PC-3 (cell line): ENCODE measurements at regions not wholly inside any gene's neighbourhood (a gene's known extent, or its start where the extent isn't known, plus 50 kb on each side); places are given as distances from the start of the nearest gene placed in this dataset.
"Not testable (repeated sequence)": the region's sequence is repeated elsewhere in the genome, so short reads cannot be mapped to it uniquely, and the experiment has no call there.

Experiments used
- ATAC-seq: fragments of 200-7000 bp; cut with Tn5 transposase; 2 replicates; pipeline ENCODE4 v1.9.1; 2020; ENCODE audit warnings: mild to moderate bottlenecking, moderate library complexity
- BruUV-seq: library from RNA; stranded (reverse); fragments of 400-500 nt; replicated peaks from 2 replicates; lab custom pipeline; 2021; lab: Mats Ljungman, UMichigan
- CTCF ChIA-PET: fragments of 300-600 bp; sonication (Branson Sonifier 250); formaldehyde crosslinking; loops from one replicate; lab custom pipeline; 2022; ENCODE audit warnings: antibody characterized with exemption; lab: Charles Lee
- POLR2A ChIA-PET: fragments of 300-600 bp; sonication (Branson Sonifier 250); formaldehyde crosslinking; loops from one replicate; lab custom pipeline; 2022; ENCODE audit warnings: antibody characterized with exemption; ENCODE audit not compliant: unreplicated experiment; lab: Charles Lee
- DNase-seq: peaks from one replicate; pipeline ENCODE4 v3.0.0-alpha.2; 2015
- H2AFZ ChIP-seq: fragments of 300-600 bp; sonication (generic); 2 replicates; pipeline ENCODE4 v1.6.0; 2016; ENCODE audit warnings: antibody characterized with exemption, low read length
- H3F3A ChIP-seq: fragments of 300-600 bp; sonication (generic); one replicate; pipeline ENCODE4 v1.6.0; 2017; ENCODE audit warnings: antibody characterized with exemption, low read length, control low read depth, mild to moderate bottlenecking; ENCODE audit not compliant: unreplicated experiment
- H3K27ac ChIP-seq: fragments of 300-600 bp; sonication (generic); 2 replicates; pipeline ENCODE4 v1.5.1; 2016; ENCODE audit warnings: mild to moderate bottlenecking, low read length
- H3K27me3 ChIP-seq: fragments of 300-600 bp; sonication (generic); 2 replicates; pipeline ENCODE4 v1.6.1; 2016; ENCODE audit warnings: low read length, mixed read lengths
- H3K36me3 ChIP-seq: fragments of 300-600 bp; sonication (generic); 2 replicates; pipeline ENCODE4 v1.6.1; 2016; ENCODE audit warnings: low read depth, mixed run types, low read length, mixed read lengths
- H3K4me1 ChIP-seq: fragments of 300-600 bp; sonication (generic); 2 replicates; pipeline ENCODE4 v1.5.1; 2016; ENCODE audit warnings: low read length; ENCODE audit not compliant: insufficient read depth
- H3K4me2 ChIP-seq: fragments of 300-600 bp; sonication (generic); 2 replicates; pipeline ENCODE4 v1.6.0; 2016; ENCODE audit warnings: low read length
- H3K4me3 ChIP-seq: fragments of 300-600 bp; sonication (generic); 2 replicates; pipeline ENCODE4 v1.5.1; 2016; ENCODE audit warnings: mild to moderate bottlenecking, low read length, mixed read lengths
- H3K79me2 ChIP-seq: fragments of 300-600 bp; sonication (generic); 2 replicates; pipeline ENCODE4 v1.6.1; 2017; ENCODE audit warnings: low read length, mixed read lengths
- H3K9ac ChIP-seq: fragments of 300-600 bp; sonication (generic); 2 replicates; pipeline ENCODE4 v1.6.0; 2016; ENCODE audit warnings: mild to moderate bottlenecking, low read length
- H3K9me2 ChIP-seq: fragments of 300-600 bp; sonication (generic); replicated peaks from 2 replicates; pipeline ENCODE4 v1.6.1; 2016; ENCODE audit warnings: mixed run types, low read length, mixed read lengths
- H3K9me3 ChIP-seq: fragments of 300-600 bp; sonication (generic); 2 replicates; pipeline ENCODE4 v1.6.1; 2016; ENCODE audit warnings: low read length, mixed read lengths
- H4K20me1 ChIP-seq: fragments of 300-600 bp; sonication (generic); 2 replicates; pipeline ENCODE4 v1.6.1; 2016; ENCODE audit warnings: low read length, mixed read lengths
- intact Hi-C: fragments of 100-400 bp; cut with micrococcal nuclease; formaldehyde crosslinking; loops from 2 replicates; pipeline ENCODE4 v1.9.0; 2023

DNA sequence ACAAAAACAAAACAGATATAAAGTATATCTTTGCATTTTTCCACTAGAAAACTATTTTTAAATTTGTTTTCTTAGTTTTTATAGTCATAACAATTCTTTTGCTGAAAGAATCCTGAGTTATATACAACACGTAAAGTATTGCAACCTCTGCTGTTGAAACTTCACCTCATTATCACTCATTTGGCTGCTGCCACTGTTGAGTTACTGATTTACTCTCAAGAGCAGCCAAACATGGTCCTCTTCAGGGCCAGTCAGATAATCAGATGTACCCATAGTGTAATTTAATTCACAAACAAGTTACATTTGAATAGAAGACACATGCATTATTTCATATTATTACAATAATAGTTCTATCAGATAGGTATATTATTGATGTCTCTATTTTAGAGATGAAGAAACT, 235.6 kb downstream of the UBE2NL start:
- POLR2A ChIA-PET, H2AFZ ChIP-seq, ATAC-seq, H3K9me2 ChIP-seq, H3K27ac ChIP-seq, DNase-seq, intact Hi-C loops, CTCF ChIA-PET, H4K20me1 ChIP-seq, H3K9ac ChIP-seq, BruUV-seq, H3K36me3 ChIP-seq, H3K9me3 ChIP-seq, H3K27me3 ChIP-seq, H3K79me2 ChIP-seq, H3F3A ChIP-seq, H3K4me3 ChIP-seq, H3K4me2 ChIP-seq, H3K4me1 ChIP-seq: not testable (repeated sequence)

DNA sequence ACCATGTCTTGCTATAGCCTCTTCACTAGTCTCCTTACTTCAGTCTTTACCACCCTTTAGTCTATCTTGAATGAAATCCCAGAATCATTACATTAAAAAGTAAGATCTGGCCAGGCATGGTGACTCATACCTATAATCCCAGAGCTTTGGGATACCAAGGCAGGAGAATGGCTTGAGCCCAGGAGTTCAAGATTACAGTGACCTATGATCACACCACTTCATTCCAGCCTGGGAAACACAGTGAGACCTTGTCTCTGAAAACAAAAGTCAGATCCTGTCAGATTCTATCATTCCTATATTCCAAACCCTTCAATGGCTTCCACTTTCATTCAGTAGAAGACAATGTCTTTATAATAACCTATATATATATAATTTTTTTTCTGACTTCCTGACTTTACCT, 237.7 kb downstream of the UBE2NL start:
- H3K27me3 ChIP-seq, intact Hi-C loops, H3K4me3 ChIP-seq, H3K9me3 ChIP-seq, POLR2A ChIA-PET, H3K9me2 ChIP-seq, H3K4me1 ChIP-seq, BruUV-seq, H3K79me2 ChIP-seq, H3K27ac ChIP-seq, CTCF ChIA-PET, H3F3A ChIP-seq, H3K9ac ChIP-seq, ATAC-seq, H3K4me2 ChIP-seq, H3K36me3 ChIP-seq, DNase-seq, H2AFZ ChIP-seq, H4K20me1 ChIP-seq: not testable (repeated sequence)

DNA sequence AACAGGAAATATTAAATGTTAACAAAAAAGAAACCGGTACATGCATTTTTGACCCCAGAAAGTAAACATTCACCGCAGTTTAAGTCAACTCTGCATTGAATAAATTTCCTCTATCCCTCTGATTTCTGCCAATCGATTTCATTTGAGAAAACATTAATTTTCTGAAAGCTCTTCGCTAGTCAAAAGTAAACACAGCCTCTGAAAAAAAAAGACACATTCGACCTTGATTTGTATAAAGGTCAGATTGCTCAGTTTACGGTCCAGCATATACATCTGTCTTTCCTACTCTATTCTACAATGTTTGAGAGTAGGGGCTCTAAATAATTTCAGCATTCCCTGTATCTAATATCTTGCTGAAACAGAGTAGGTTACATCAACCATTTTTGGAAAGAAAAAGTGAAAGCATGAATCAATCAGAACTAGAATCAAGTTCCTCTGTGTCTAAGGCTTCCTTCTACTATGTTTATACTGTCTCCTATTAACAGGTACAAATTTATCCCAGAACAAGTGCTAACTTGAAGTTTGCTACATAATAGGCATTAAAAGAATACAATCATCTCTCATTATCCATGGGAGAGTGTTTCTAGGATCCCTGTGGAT, 243.8 kb downstream of the UBE2NL start:
- H3K4me3 ChIP-seq, H3K36me3 ChIP-seq, H3K4me1 ChIP-seq, H3K79me2 ChIP-seq, POLR2A ChIA-PET, H3F3A ChIP-seq, DNase-seq, H2AFZ ChIP-seq, H3K27ac ChIP-seq, intact Hi-C loops, H3K9me3 ChIP-seq, H4K20me1 ChIP-seq, H3K9me2 ChIP-seq, H3K9ac ChIP-seq, BruUV-seq, H3K27me3 ChIP-seq, H3K4me2 ChIP-seq, CTCF ChIA-PET, ATAC-seq: not testable (repeated sequence)

DNA sequence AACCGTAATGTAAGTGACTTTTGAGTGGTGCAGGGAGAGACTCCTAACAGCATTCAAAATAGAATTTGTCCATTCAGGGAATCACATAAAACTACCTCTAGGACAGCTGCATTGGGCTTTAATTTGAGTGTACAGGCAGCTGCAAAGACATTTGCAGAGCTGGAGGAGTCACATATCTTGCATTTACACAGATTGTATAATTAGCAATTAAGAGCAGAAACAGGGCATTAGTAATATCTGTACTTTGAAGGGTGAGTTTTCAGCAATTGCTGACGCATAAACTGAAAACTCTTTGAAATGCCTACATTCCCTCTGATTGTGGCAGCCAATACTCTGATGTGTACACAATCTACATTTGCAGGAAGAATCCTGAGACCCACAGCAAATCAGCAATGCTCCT, 245.6 kb downstream of the UBE2NL start:
- H3K4me2 ChIP-seq, H3F3A ChIP-seq, H4K20me1 ChIP-seq, H3K27me3 ChIP-seq, H3K4me1 ChIP-seq, H3K9me3 ChIP-seq, H3K9me2 ChIP-seq, H3K36me3 ChIP-seq, H3K27ac ChIP-seq, H3K79me2 ChIP-seq, H3K9ac ChIP-seq, BruUV-seq, H2AFZ ChIP-seq, POLR2A ChIA-PET, ATAC-seq, DNase-seq, H3K4me3 ChIP-seq, intact Hi-C loops, CTCF ChIA-PET: not testable (repeated sequence)

DNA sequence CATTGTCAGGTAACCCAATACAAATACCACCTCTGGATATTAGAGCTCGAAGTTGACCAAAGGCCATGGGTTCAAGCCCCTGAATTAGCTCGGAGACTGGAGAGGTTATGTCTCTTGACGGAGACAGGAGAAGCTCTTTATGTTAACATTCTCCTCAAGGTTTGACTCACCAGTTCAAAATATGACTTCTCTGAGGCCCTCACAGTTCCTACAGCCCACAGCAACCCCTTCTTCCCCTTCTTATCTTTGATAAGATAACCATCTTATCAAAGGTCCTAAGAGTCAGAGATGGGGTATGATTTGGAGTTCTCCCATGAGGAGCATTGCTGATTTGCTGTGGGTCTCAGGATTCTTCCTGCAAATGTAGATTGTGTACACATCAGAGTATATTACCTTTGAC, 246.6 kb downstream of the UBE2NL start:
- H3F3A ChIP-seq, H3K9ac ChIP-seq, BruUV-seq, H2AFZ ChIP-seq, CTCF ChIA-PET, H3K4me3 ChIP-seq, DNase-seq, H3K79me2 ChIP-seq, H3K27me3 ChIP-seq, H3K27ac ChIP-seq, H3K4me2 ChIP-seq, POLR2A ChIA-PET, intact Hi-C loops, H3K9me2 ChIP-seq, H3K36me3 ChIP-seq, ATAC-seq, H3K9me3 ChIP-seq, H4K20me1 ChIP-seq, H3K4me1 ChIP-seq: not testable (repeated sequence)

DNA sequence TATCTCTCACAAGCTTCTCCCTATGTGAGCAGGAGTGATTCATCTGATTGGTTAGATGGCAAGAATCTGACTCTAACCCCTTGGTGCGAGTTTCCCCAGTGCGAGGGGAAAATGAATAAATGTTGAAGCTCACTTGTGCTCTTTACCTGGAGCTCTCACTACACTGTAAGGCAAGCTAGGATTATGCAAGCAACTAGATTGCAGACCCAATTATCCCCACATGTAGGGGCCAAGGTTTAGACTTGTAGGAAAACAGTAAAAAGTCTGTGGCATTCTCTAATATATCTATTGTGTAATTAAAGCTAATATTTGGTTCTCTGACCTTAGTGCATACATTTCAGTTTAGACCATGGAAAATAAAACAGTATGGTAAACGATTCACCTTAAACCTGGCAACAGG, 247.2 kb downstream of the UBE2NL start:
- intact Hi-C loops, H3K4me2 ChIP-seq, H3K9me2 ChIP-seq, H3K27ac ChIP-seq, H4K20me1 ChIP-seq, H3K4me3 ChIP-seq, BruUV-seq, H3K9me3 ChIP-seq, H3K4me1 ChIP-seq, H3K79me2 ChIP-seq, H3F3A ChIP-seq, CTCF ChIA-PET, POLR2A ChIA-PET, ATAC-seq, DNase-seq, H3K27me3 ChIP-seq, H3K36me3 ChIP-seq, H2AFZ ChIP-seq, H3K9ac ChIP-seq: not testable (repeated sequence)
